Loucy (cell line): ENCODE measurements at regions not wholly inside any gene's neighbourhood (a gene's known extent, or its start where the extent isn't known, plus 50 kb on each side); places are given as distances from the start of the nearest gene placed in this dataset.

Experiments used
- H2AFZ ChIP-seq: fragments of 200-600 bp; sonication (generic); 2 replicates; pipeline ENCODE4 v1.6.0; 2016; ENCODE audit warnings: antibody characterized with exemption, mild to moderate bottlenecking, low read length, moderate library complexity
- H3F3A ChIP-seq: fragments of 200-600 bp; 2 replicates; pipeline ENCODE4 v1.6.0; 2016; ENCODE audit warnings: antibody characterized with exemption, low read depth, mild to moderate bottlenecking
- H3K27me3 ChIP-seq: fragments of 200-600 bp; sonication (generic); 2 replicates; pipeline ENCODE4 v1.6.1; 2014; ENCODE audit warnings: low read length, mild to moderate bottlenecking; ENCODE audit not compliant: insufficient read depth, poor library complexity, severe bottlenecking
- H3K36me3 ChIP-seq: fragments of 200-600 bp; sonication (generic); 2 replicates; pipeline ENCODE4 v1.6.1; 2016; ENCODE audit warnings: low read length; ENCODE audit not compliant: insufficient read depth
- H3K4me1 ChIP-seq: fragments of 200-600 bp; sonication (generic); 2 replicates; pipeline ENCODE4 v1.5.1; 2014; ENCODE audit warnings: low read length, mild to moderate bottlenecking; ENCODE audit not compliant: insufficient read depth, poor library complexity, severe bottlenecking
- H3K4me2 ChIP-seq: fragments of 200-600 bp; sonication (generic); 2 replicates; pipeline ENCODE4 v1.6.0; 2014; ENCODE audit warnings: antibody characterized with exemption, low read length, low read depth, mild to moderate bottlenecking; ENCODE audit not compliant: poor library complexity, severe bottlenecking
- H3K4me3 ChIP-seq: fragments of 200-600 bp; sonication (generic); 2 replicates; pipeline ENCODE4 v1.5.1; 2014; ENCODE audit warnings: low read length, mild to moderate bottlenecking, mixed read lengths; ENCODE audit not compliant: poor library complexity, severe bottlenecking
- H3K79me2 ChIP-seq: fragments of 200-600 bp; sonication (generic); 2 replicates; pipeline ENCODE4 v1.6.1; 2014; ENCODE audit warnings: low read length; ENCODE audit not compliant: insufficient read depth
- H3K9ac ChIP-seq: fragments of 200-600 bp; sonication (generic); 2 replicates; pipeline ENCODE4 v1.6.0; 2014; ENCODE audit warnings: mild to moderate bottlenecking, low read depth, low read length, moderate library complexity; ENCODE audit not compliant: poor library complexity, severe bottlenecking
- H3K9me2 ChIP-seq: fragments of 200-600 bp; sonication (generic); replicated peaks from 2 replicates; pipeline ENCODE4 v1.6.1; 2016; ENCODE audit warnings: low read depth, low read length, mixed read lengths
- H3K9me3 ChIP-seq: fragments of 200-600 bp; sonication (generic); 2 replicates; pipeline ENCODE4 v1.6.1; 2014; ENCODE audit warnings: mild to moderate bottlenecking, antibody characterized with exemption, low read length, low read depth; ENCODE audit not compliant: insufficient read depth
- H4K20me1 ChIP-seq: fragments of 200-600 bp; sonication (generic); 2 replicates; pipeline ENCODE4 v1.6.0; 2014; ENCODE audit warnings: antibody characterized with exemption, low read length, mild to moderate bottlenecking; ENCODE audit not compliant: insufficient read depth, poor library complexity, severe bottlenecking
- EZH2phosphoT487 ChIP-seq: fragments of 200-600 bp; IDR thresholded peaks from 2 replicates; pipeline ENCODE4 v1.6.1; 2018; ENCODE audit warnings: antibody characterized with exemption, mild to moderate bottlenecking, moderate library complexity, borderline replicate concordance
- TF ChIP-seq, protein P1 (sequence below): fragments of 200-600 bp; sonication (generic); conservative IDR thresholded peaks from 2 replicates; pipeline ENCODE4 v1.5.1; 2014; ENCODE audit warnings: mild to moderate bottlenecking, antibody characterized with exemption, low read length

- no peak for TF ChIP-seq EZH2phosphoT487
- TF ChIP-seq, protein P1, sequence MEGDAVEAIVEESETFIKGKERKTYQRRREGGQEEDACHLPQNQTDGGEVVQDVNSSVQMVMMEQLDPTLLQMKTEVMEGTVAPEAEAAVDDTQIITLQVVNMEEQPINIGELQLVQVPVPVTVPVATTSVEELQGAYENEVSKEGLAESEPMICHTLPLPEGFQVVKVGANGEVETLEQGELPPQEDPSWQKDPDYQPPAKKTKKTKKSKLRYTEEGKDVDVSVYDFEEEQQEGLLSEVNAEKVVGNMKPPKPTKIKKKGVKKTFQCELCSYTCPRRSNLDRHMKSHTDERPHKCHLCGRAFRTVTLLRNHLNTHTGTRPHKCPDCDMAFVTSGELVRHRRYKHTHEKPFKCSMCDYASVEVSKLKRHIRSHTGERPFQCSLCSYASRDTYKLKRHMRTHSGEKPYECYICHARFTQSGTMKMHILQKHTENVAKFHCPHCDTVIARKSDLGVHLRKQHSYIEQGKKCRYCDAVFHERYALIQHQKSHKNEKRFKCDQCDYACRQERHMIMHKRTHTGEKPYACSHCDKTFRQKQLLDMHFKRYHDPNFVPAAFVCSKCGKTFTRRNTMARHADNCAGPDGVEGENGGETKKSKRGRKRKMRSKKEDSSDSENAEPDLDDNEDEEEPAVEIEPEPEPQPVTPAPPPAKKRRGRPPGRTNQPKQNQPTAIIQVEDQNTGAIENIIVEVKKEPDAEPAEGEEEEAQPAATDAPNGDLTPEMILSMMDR: no peak
- Histone ChIP-seq H3K9ac (no peak overlapping the region), H4K20me1 (no peaks in the 10 kb centered on the region), H3K4me3 (no peak overlapping the region), H3K36me3 (no peaks in the 10 kb centered on the region), H2AFZ (no peak overlapping the region), H3K9me3 (peaks cover 14% of the 10 kb centered on the region; the same call in 1 of the 2 replicates), H3K4me1 (no peaks in the 10 kb centered on the region), H3F3A (no peaks in the 10 kb centered on the region), H3K4me2 (no peak overlapping the region), H3K9me2 (no peaks in the 10 kb centered on the region), H3K27me3 (no peaks in the 10 kb centered on the region), H3K79me2 (no peaks in the 10 kb centered on the region)
Observed at GRCh38 chr19:31167690-31168089, 181.5 kb downstream of the TSHZ3 start.

DNA sequence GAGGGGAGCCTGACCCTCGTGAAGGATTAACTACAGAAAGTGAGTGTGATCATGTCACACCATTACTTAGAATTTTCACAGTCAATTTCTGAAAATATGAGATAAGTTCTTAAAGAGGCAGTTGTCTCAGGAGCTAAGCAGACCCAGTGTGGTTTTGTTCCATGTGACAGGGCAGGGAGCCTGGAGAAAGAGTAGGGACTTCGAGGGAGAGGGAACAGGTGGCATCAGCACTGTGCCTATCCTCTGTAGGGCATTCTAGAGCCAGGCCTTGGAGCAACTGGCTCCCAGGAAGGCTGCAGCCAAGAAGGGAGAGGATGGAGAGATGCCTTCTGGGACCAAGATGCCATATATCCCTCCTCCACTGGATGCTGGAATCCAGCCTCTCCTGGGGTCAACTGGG lies 183.0 kb downstream of the TSHZ3 start:
- Histone ChIP-seq H3K9ac (no peak overlapping the region), H3K27me3 (no peaks in the 10 kb centered on the region), H3F3A (no peaks in the 10 kb centered on the region), H3K79me2 (no peaks in the 10 kb centered on the region), H3K9me3 (peaks cover 14% of the 10 kb centered on the region; the same call in 1 of the 2 replicates), H3K4me3 (no peak overlapping the region), H3K9me2 (no peaks in the 10 kb centered on the region), H2AFZ (no peak overlapping the region), H3K4me2 (no peak overlapping the region), H4K20me1 (no peaks in the 10 kb centered on the region), H3K36me3 (no peaks in the 10 kb centered on the region), H3K4me1 (no peaks in the 10 kb centered on the region)
- no peak for TF ChIP-seq EZH2phosphoT487
- TF ChIP-seq, protein P1: no peak

- H3K4me3 ChIP-seq: no peak overlapping the region
- no peak overlapping the region for H2AFZ ChIP-seq
- no peaks in the 10 kb centered on the region for H4K20me1 ChIP-seq
- no peaks in the 10 kb centered on the region for H3K79me2 ChIP-seq
- H3K36me3 ChIP-seq: no peaks in the 10 kb centered on the region
- H3K27me3 ChIP-seq: no peaks in the 10 kb centered on the region
- no peaks in the 10 kb centered on the region for H3F3A ChIP-seq
- no peak overlapping the region for H3K4me2 ChIP-seq
- no peaks in the 10 kb centered on the region for H3K9me2 ChIP-seq
- H3K4me1 ChIP-seq: no peaks in the 10 kb centered on the region
- TF ChIP-seq, protein P1: no peak
- no peak for TF ChIP-seq EZH2phosphoT487
- H3K9me3 ChIP-seq: peaks cover 14% of the 10 kb centered on the region; the same call in 1 of the 2 replicates
- H3K9ac ChIP-seq: no peak overlapping the region
Observed at GRCh38 chr19:31164791-31165251, 184.4 kb downstream of the TSHZ3 start.
